ENCODE measurements at regions not wholly inside any gene's neighbourhood (a gene's known extent, or its start where the extent isn't known, plus 50 kb on each side); places are given as distances from the start of the nearest gene placed in this dataset.

DNA sequence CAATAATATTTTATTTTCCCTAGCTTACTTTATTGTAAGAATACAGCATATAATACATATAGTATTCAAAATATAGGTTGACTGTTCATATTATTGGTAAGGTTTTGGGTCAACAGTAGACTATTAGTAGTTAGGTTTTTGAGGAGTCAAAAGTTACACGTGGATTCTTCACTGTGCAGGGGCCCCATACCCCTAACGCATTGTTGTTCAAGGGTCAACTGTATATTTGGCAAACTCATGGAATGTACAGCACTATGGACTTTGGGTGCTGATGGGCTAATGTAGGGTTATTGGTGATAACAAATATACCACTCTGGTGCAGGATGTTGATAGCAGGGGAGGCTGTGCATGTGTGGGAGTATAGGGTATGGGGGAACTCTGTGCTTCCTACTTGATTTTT is 397.2 kb downstream of the BCKDHB start:
- TF ChIP-seq POLR2AphosphoS5 (IDR thresholded peaks at IDR 0.05; ENCODE audit: borderline replicate concordance, low read depth, low read length) (no peak), EZH2 (IDR thresholded peaks at IDR 0.05) (no peak)
